SK-N-SH treated with all-trans-retinoic acid at 6 μM for 48 hours (cell line): ENCODE measurements at regions not wholly inside any gene's neighbourhood (a gene's known extent, or its start where the extent isn't known, plus 50 kb on each side); places are given as distances from the start of the nearest gene placed in this dataset.

ENCODE experiments used
- ATAC-seq: fragments of 200-7000 bp; cut with Tn5 transposase; 3 replicates; pipeline ENCODE4 v1.9.1; 2020; ENCODE audit warnings: mild to moderate bottlenecking, moderate library complexity
- ARNTL ChIP-seq: fragments of 450-650 bp; formaldehyde crosslinking; IDR thresholded peaks from 2 replicates; pipeline ENCODE4 v1.5.0; 2020; ENCODE audit warnings: low read depth, mild to moderate bottlenecking, moderate library complexity, borderline replicate concordance
- BACH2 ChIP-seq: fragments of 250-450 bp; sonication (Bioruptor Pico); IDR thresholded peaks from 2 replicates; pipeline ENCODE4 v1.9.0; 2021; ENCODE audit warnings: mild to moderate bottlenecking, borderline replicate concordance
- CREB5 ChIP-seq: fragments of 250-450 bp; sonication (Bioruptor Pico); IDR thresholded peaks from 2 replicates; pipeline ENCODE4 v1.5.1; 2020; ENCODE audit warnings: low read depth, mild to moderate bottlenecking, moderate library complexity
- CSRNP3 ChIP-seq: fragments of 250-450 bp; sonication (Bioruptor Pico); IDR thresholded peaks from 2 replicates; pipeline ENCODE4 v1.5.1; 2021; ENCODE audit warnings: mild to moderate bottlenecking, moderate library complexity
- GLIS3 ChIP-seq: fragments of 250-450 bp; sonication (Bioruptor Pico); IDR thresholded peaks from 2 replicates; pipeline ENCODE4 v1.5.0; 2020; ENCODE audit warnings: mild to moderate bottlenecking, moderate library complexity
- ISL1 ChIP-seq: fragments of 250-450 bp; sonication (Bioruptor Pico); IDR thresholded peaks from 2 replicates; pipeline ENCODE4 v2.1.2; 2022; ENCODE audit warnings: mild to moderate bottlenecking, moderate library complexity
- OSR1 ChIP-seq: fragments of 250-450 bp; sonication (Bioruptor Pico); IDR thresholded peaks from 2 replicates; pipeline ENCODE4 v1.8.0; 2022; ENCODE audit warnings: moderate library complexity, mild to moderate bottlenecking, inconsistent platforms
- PATZ1 ChIP-seq: fragments of 250-450 bp; sonication (Bioruptor Pico); IDR thresholded peaks from 2 replicates; pipeline ENCODE4 v1.8.0; 2020; ENCODE audit warnings: mild to moderate bottlenecking, moderate library complexity, borderline replicate concordance
- PPARA ChIP-seq: fragments of 250-450 bp; sonication (Bioruptor Pico); IDR thresholded peaks from 2 replicates; pipeline ENCODE4 v1.5.0; 2020; ENCODE audit warnings: mild to moderate bottlenecking, borderline replicate concordance
- RARB ChIP-seq: fragments of 250-450 bp; sonication (Bioruptor Pico); IDR thresholded peaks from 2 replicates; pipeline ENCODE4 v1.8.0; 2021; ENCODE audit warnings: mild to moderate bottlenecking, moderate library complexity
- SNAI2 ChIP-seq: fragments of 250-450 bp; sonication (Bioruptor Pico); IDR thresholded peaks from 2 replicates; pipeline ENCODE4 v1.5.0; 2020; ENCODE audit warnings: mild to moderate bottlenecking, moderate library complexity
- TCF4 ChIP-seq: fragments of 250-450 bp; sonication (Bioruptor Pico); IDR thresholded peaks from 2 replicates; pipeline ENCODE4 v1.8.0; 2021; ENCODE audit warnings: mild to moderate bottlenecking, moderate library complexity, borderline replicate concordance
- TSHZ2 ChIP-seq: fragments of 250-450 bp; sonication (Bioruptor Pico); IDR thresholded peaks from 2 replicates; pipeline ENCODE4 v1.5.0; 2020; ENCODE audit warnings: mild to moderate bottlenecking, moderate library complexity
- ZC3H10 ChIP-seq: fragments of 250-450 bp; sonication (Bioruptor Pico); IDR thresholded peaks from 2 replicates; pipeline ENCODE4 v1.5.1; 2021; ENCODE audit warnings: mild to moderate bottlenecking, moderate library complexity
- ZFP30 ChIP-seq: fragments of 450-650 bp; formaldehyde crosslinking; IDR thresholded peaks from 2 replicates; pipeline ENCODE4 v1.5.0; 2022; ENCODE audit warnings: mild to moderate bottlenecking, moderate library complexity
- ZNF565 ChIP-seq: fragments of 450-650 bp; formaldehyde crosslinking; conservative IDR thresholded peaks from 2 replicates; pipeline ENCODE4 v1.5.0; 2020; ENCODE audit warnings: low read depth, mild to moderate bottlenecking, moderate library complexity
- ZNF70 ChIP-seq: fragments of 450-650 bp; formaldehyde crosslinking; IDR thresholded peaks from 2 replicates; pipeline ENCODE4 v1.5.0; 2020; ENCODE audit warnings: mild to moderate bottlenecking, moderate library complexity
- ZNF8 ChIP-seq: fragments of 450-650 bp; formaldehyde crosslinking; IDR thresholded peaks from 2 replicates; pipeline ENCODE4 v1.5.0; 2020; ENCODE audit warnings: mild to moderate bottlenecking, moderate library complexity

- ATAC-seq: no peak
Observed at GRCh38 chr3:193910886-193911738, 224.8 kb upstream of the HES1 start.

GRCh38 chr3:193911784-193912340 lies 224.1 kb upstream of the HES1 start:
- no peak for ATAC-seq

More at GRCh38 chr3:193910886-193911738, 224.8 kb upstream of the HES1 start:
- TF ChIP-seq CREB5 (CRISPR knock-in tag) (no peak), TSHZ2 (CRISPR knock-in tag) (no peak), GLIS3 (CRISPR knock-in tag) (no peak), RARB (CRISPR knock-in tag) (no peak), ISL1 (CRISPR knock-in tag) (no peak), PPARA (CRISPR knock-in tag) (no peak), ZNF8 (CRISPR knock-in tag) (no peak), PATZ1 (CRISPR knock-in tag) (no peak), BACH2 (CRISPR knock-in tag) (no peak), ZFP30 (CRISPR knock-in tag) (no peak), ZC3H10 (no peak), ARNTL (CRISPR knock-in tag) (no peak)

GRCh38 chr3:193912621-193913178 lies 223.2 kb upstream of the HES1 start:
- ATAC-seq: no peak
- TF ChIP-seq TSHZ2 (CRISPR knock-in tag): no peak
- TF ChIP-seq PATZ1 (CRISPR knock-in tag): no peak
- TF ChIP-seq SNAI2 (CRISPR knock-in tag): no peak
- TF ChIP-seq ZFP30 (CRISPR knock-in tag): no peak
- no peak for TF ChIP-seq OSR1 (CRISPR knock-in tag)
- no peak for TF ChIP-seq ISL1 (CRISPR knock-in tag)
- TF ChIP-seq ZC3H10: no peak
- no peak for TF ChIP-seq CSRNP3 (CRISPR knock-in tag)
- TF ChIP-seq ZNF565 (CRISPR knock-in tag): no peak
- TF ChIP-seq GLIS3 (CRISPR knock-in tag): no peak

More at GRCh38 chr3:193911784-193912340, 224.1 kb upstream of the HES1 start:
- TF ChIP-seq PPARA (CRISPR knock-in tag) (no peak), TCF4 (CRISPR knock-in tag) (no peak), ZNF70 (no peak), BACH2 (CRISPR knock-in tag) (no peak), CSRNP3 (CRISPR knock-in tag) (no peak)
- TF ChIP-seq, all 23 proteins: peak for 0
